CD4-positive, alpha-beta T cell (primary cell): ENCODE measurements at regions not wholly inside any gene's neighbourhood (a gene's known extent, or its start where the extent isn't known, plus 50 kb on each side); places are given as distances from the start of the nearest gene placed in this dataset.

Experiments
- ATAC-seq: fragments of 200-7000 bp; cut with Tn5 transposase; one replicate; pipeline ENCODE4 v1.10.0; 2022; ENCODE audit warnings: mild to moderate bottlenecking; ENCODE audit not compliant: poor library complexity
- CTCF ChIA-PET: fragments of 350-600 bp; sonication (Branson Sonifier 250); formaldehyde crosslinking; loops from one replicate; lab custom pipeline; 2021; ENCODE audit warnings: antibody characterized with exemption, inconsistent platforms; lab: Charles Lee
- POLR2A ChIA-PET: fragments of 350-600 bp; sonication (Branson Sonifier 250); formaldehyde crosslinking; loops from one replicate; lab custom pipeline; 2021; ENCODE audit warnings: antibody characterized with exemption, inconsistent platforms; lab: Charles Lee
- DNase-seq, 14 experiments: peaks; one replicate each; pipeline ENCODE4 v3.0.0-alpha.2; 2013 to 2020; ENCODE audit warnings: mixed read lengths in 2 of 14
- H3K27ac ChIP-seq, 2 donors: one replicate each; pipeline versions ENCODE4 v1.5.1 to v1.7.0; 2013; ENCODE audit warnings: low read length in 2 of 2, low read depth in 1 of 2, mild to moderate bottlenecking in 1 of 2
- H3K27me3 ChIP-seq, 2 experiments: 1 replicate in 1 of 2; 2 replicates in 1 of 2; pipeline versions ENCODE4 v1.6.1 to v1.7.0; 2013; ENCODE audit warnings: low read length in 2 of 2, control low read depth in 1 of 2, mild to moderate bottlenecking in 1 of 2, moderate library complexity in 1 of 2; ENCODE audit not compliant: insufficient read depth in 2 of 2, control insufficient read depth in 1 of 2
- H3K36me3 ChIP-seq: one replicate; pipeline ENCODE4 v1.6.1; 2013; ENCODE audit warnings: low read length, control low read depth; ENCODE audit not compliant: insufficient read depth
- H3K4me1 ChIP-seq: one replicate; pipeline ENCODE4 v1.6.1; 2013; ENCODE audit warnings: low read length, control low read depth; ENCODE audit not compliant: insufficient read depth
- H3K4me3 ChIP-seq: one replicate; pipeline ENCODE4 v1.5.1; 2013; ENCODE audit warnings: mild to moderate bottlenecking, low read length, moderate library complexity
- H3K9me3 ChIP-seq, 2 experiments: 1 replicate in 1 of 2; 2 replicates in 1 of 2; pipeline versions ENCODE4 v1.6.1 to v1.7.0; 2013; ENCODE audit warnings: low read length in 2 of 2, mild to moderate bottlenecking in 2 of 2, control low read depth in 1 of 2, moderate library complexity in 1 of 2; ENCODE audit not compliant: control insufficient read depth in 1 of 2, insufficient read depth in 1 of 2
- H3K27ac Mint-ChIP-seq: one replicate; pipeline ENCODE4 v1.8.0; 2020; ENCODE audit warnings: mixed read lengths
- H3K27me3 Mint-ChIP-seq: one replicate; pipeline ENCODE4 v1.8.0; 2021; ENCODE audit warnings: mixed read lengths
- H3K36me3 Mint-ChIP-seq: one replicate; pipeline ENCODE4 v1.8.0; 2021; ENCODE audit warnings: low read depth, mixed read lengths
- H3K4me1 Mint-ChIP-seq: one replicate; pipeline ENCODE4 v1.8.0; 2021; ENCODE audit warnings: low read depth, mixed read lengths
- H3K4me3 Mint-ChIP-seq: one replicate; pipeline ENCODE4 v1.8.0; 2020; ENCODE audit warnings: mild to moderate bottlenecking, mixed read lengths
- H3K9me3 Mint-ChIP-seq: one replicate; pipeline ENCODE4 v1.8.0; 2020; ENCODE audit warnings: mixed read lengths
- CTCF ChIP-seq: fragments of 200-600 bp; IDR thresholded peaks from one replicate; pipeline ENCODE4 v1.8.0; 2022; ENCODE audit warnings: antibody characterized with exemption, mild to moderate bottlenecking
- intact Hi-C, 2 experiments: fragments of 100-400 bp; cut with DNase I in 1 of 2; cut with micrococcal nuclease in 1 of 2; formaldehyde crosslinking; loops; one replicate each; pipeline versions ENCODE4 v1.15.1 to v1.9.0; 2023 to 2025; cut with DNase I, micrococcal nuclease

GRCh38 chr21:27366036-27366435, 399.1 kb upstream of the ADAMTS5 start:
- H3K9me3 Mint-ChIP-seq = no peaks in the 10 kb centered on the region
- ChIA-PET POLR2A (no interaction called here), CTCF (no interaction called here)
- Histone ChIP-seq H3K4me1 (no peaks in the 10 kb centered on the region), H3K4me3 (no peak overlapping the region), H3K9me3 (peaks cover 0 to 3% of the 10 kb centered on the region in 2 experiments), H3K27ac (no peak overlapping the region), H3K36me3 (no peaks in the 10 kb centered on the region), H3K27me3 (no peaks in the 10 kb centered on the region)
- intact Hi-C loops = no loop called here
- no peak for ATAC-seq
- TF ChIP-seq CTCF = no peak
- H3K4me3 Mint-ChIP-seq = no peak overlapping the region
- no peaks in the 10 kb centered on the region for H3K36me3 Mint-ChIP-seq
- H3K27me3 Mint-ChIP-seq = no peaks in the 10 kb centered on the region
- no peak overlapping the region for H3K27ac Mint-ChIP-seq
- DNase-seq = no peak
- H3K4me1 Mint-ChIP-seq = no peaks in the 10 kb centered on the region

GRCh38 chr21:27365394-27365793, 398.5 kb upstream of the ADAMTS5 start:
- POLR2A ChIA-PET = no interaction called here
- Histone ChIP-seq H3K4me3 (no peak overlapping the region), H3K36me3 (no peaks in the 10 kb centered on the region), H3K27ac (no peak overlapping the region), H3K4me1 (no peaks in the 10 kb centered on the region), H3K9me3 (peaks cover 0 to 3% of the 10 kb centered on the region in 2 experiments), H3K27me3 (no peaks in the 10 kb centered on the region)
- intact Hi-C loops = no loop called here
- Mint-ChIP-seq H3K9me3 (no peaks in the 10 kb centered on the region), H3K36me3 (no peaks in the 10 kb centered on the region), H3K27ac (no peak overlapping the region), H3K4me3 (no peak overlapping the region), H3K27me3 (no peaks in the 10 kb centered on the region), H3K4me1 (no peaks in the 10 kb centered on the region)
- no peak for TF ChIP-seq CTCF
- CTCF ChIA-PET = no interaction called here
- ATAC-seq (no peak), DNase-seq (no peak)

- intact Hi-C loops = no loop called here
- H3K36me3 Mint-ChIP-seq = no peaks in the 10 kb centered on the region
- ChIA-PET CTCF (no interaction called here), POLR2A (no interaction called here)
- no peaks in the 10 kb centered on the region for H3K4me1 Mint-ChIP-seq
- Histone ChIP-seq H3K27ac (no peak overlapping the region), H3K9me3 (peaks cover 0 to 3% of the 10 kb centered on the region in 2 experiments), H3K36me3 (no peaks in the 10 kb centered on the region), H3K4me3 (no peak overlapping the region), H3K27me3 (no peaks in the 10 kb centered on the region), H3K4me1 (no peaks in the 10 kb centered on the region)
- no peaks in the 10 kb centered on the region for H3K9me3 Mint-ChIP-seq
- H3K27ac Mint-ChIP-seq = no peak overlapping the region
- DNase-seq (no peak), ATAC-seq (no peak)
- H3K4me3 Mint-ChIP-seq = no peak overlapping the region
- H3K27me3 Mint-ChIP-seq = no peaks in the 10 kb centered on the region
- TF ChIP-seq CTCF = no peak
Measured at GRCh38 chr21:27363719-27364477, 397.0 kb upstream of the ADAMTS5 start.
